ENCODE measurements at regions not wholly inside any gene's neighbourhood (a gene's known extent, or its start where the extent isn't known, plus 50 kb on each side); places are given as distances from the start of the nearest gene placed in this dataset.

DNA sequence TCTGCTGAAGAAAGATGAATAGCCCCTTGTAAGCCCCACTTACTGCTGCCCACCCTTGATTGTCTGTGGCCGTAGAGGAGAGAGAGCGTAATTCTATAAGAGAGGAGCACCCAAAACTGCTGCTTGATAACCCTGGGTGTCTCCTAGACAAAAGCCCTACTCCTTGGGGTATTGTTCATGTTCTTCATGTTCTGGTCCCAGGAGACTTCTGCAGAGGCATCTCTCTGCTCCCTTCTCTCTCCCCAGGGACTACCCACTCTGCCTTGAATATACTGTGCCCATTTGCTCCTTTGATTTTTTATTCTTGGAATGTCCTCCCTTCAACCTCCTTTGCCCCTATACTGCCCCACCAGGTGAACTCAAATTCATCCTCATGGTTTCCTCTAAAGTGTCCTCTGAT lies 417.8 kb upstream of the CADM1 start:
- no peak for TF ChIP-seq EZH2 (IDR thresholded peaks at IDR 0.05; ENCODE audit: insufficient read depth, poor library complexity, severe bottlenecking)
- no peak for TF ChIP-seq EZH2phosphoT487 (IDR thresholded peaks at IDR 0.05; ENCODE audit: insufficient read depth, low read depth)

Data from GM23248 (cell line).